ENCODE measurements at regions not wholly inside any gene's neighbourhood (a gene's known extent, or its start where the extent isn't known, plus 50 kb on each side); places are given as distances from the start of the nearest gene placed in this dataset.

GRCh38 chr5:53311681-53312080, 168.7 kb upstream of the FST start:
- TF ChIP-seq CTCF (conservative IDR thresholded peaks at IDR 0.05; ENCODE audit: low read length): no peak
- TF ChIP-seq EZH2phosphoT487 (IDR thresholded peaks at IDR 0.05; ENCODE audit: borderline replicate concordance, low read depth, low read length): no peak

Data from OCI-LY7 (cell line).